Neural cell (in vitro differentiated cells): ENCODE measurements at regions not wholly inside any gene's neighbourhood (a gene's known extent, or its start where the extent isn't known, plus 50 kb on each side); places are given as distances from the start of the nearest gene placed in this dataset.

Source experiments
- H2AFZ ChIP-seq: fragments of 200-600, 300-800 bp; sonication (generic), shearing (Covaris generic); 2 replicates; pipeline ENCODE4 v1.6.0; 2014; ENCODE audit warnings: low read depth, mild to moderate bottlenecking, antibody characterized with exemption, low read length, moderate library complexity
- H3F3A ChIP-seq: fragments of 200-600 bp; shearing (Covaris generic); 2 replicates; pipeline ENCODE4 v1.6.1; 2016; ENCODE audit warnings: mild to moderate bottlenecking, moderate library complexity, mixed read lengths, antibody characterized with exemption, low read length; ENCODE audit not compliant: insufficient read depth, poor library complexity, severe bottlenecking
- H3K27ac ChIP-seq: fragments of 200-600, 300-800 bp; sonication (generic), shearing (Covaris generic); 2 replicates; pipeline ENCODE4 v1.5.1; 2014; ENCODE audit warnings: mild to moderate bottlenecking, low read length, moderate library complexity
- H3K27me3 ChIP-seq: fragments of 300-800, 200-600 bp; sonication (generic), shearing (Covaris generic); 2 replicates; pipeline ENCODE4 v1.6.0; 2014; ENCODE audit warnings: mild to moderate bottlenecking, low read depth, low read length, moderate library complexity; ENCODE audit not compliant: insufficient read depth
- H3K36me3 ChIP-seq: fragments of 300-800, 200-600 bp; sonication (generic), shearing (Covaris generic); 2 replicates; pipeline ENCODE4 v1.5.1; 2014; ENCODE audit warnings: mild to moderate bottlenecking, antibody characterized with exemption, low read length, moderate library complexity; ENCODE audit not compliant: insufficient read depth
- H3K4me2 ChIP-seq: fragments of 300-800, 200-600 bp; sonication (generic), shearing (Covaris generic); 2 replicates; pipeline ENCODE4 v1.6.0; 2014; ENCODE audit warnings: mild to moderate bottlenecking, low read length
- H3K4me3 ChIP-seq: fragments of 300-800, 200-600 bp; sonication (generic), shearing (Covaris generic); 2 replicates; pipeline ENCODE4 v1.5.1; 2014; ENCODE audit warnings: mild to moderate bottlenecking, low read length, moderate library complexity
- H3K79me2 ChIP-seq: fragments of 200-600 bp; shearing (Covaris generic); replicated peaks from 2 replicates; pipeline ENCODE4 v1.6.0; 2014; ENCODE audit warnings: mild to moderate bottlenecking, low read length, moderate library complexity; ENCODE audit not compliant: insufficient read depth
- H3K9ac ChIP-seq: fragments of 300-800, 200-600 bp; sonication (generic), shearing (Covaris generic); 2 replicates; pipeline ENCODE4 v1.6.1; 2016; ENCODE audit warnings: mild to moderate bottlenecking, low read length, mixed read lengths
- H3K9me2 ChIP-seq: fragments of 200-600 bp; shearing (Covaris generic); 2 replicates; pipeline ENCODE4 v1.6.1; 2016; ENCODE audit warnings: mild to moderate bottlenecking, low read length, mixed read lengths; ENCODE audit not compliant: insufficient read depth
- H3K9me3 ChIP-seq: fragments of 200-600, 300-800 bp; sonication (generic), shearing (Covaris generic); 2 replicates; pipeline ENCODE4 v1.6.1; 2016; ENCODE audit warnings: mild to moderate bottlenecking, mixed run types, low read length, moderate library complexity, mixed read lengths
- H4K20me1 ChIP-seq: fragments of 200-600 bp; shearing (Covaris generic); 2 replicates; pipeline ENCODE4 v1.6.1; 2016; ENCODE audit warnings: mild to moderate bottlenecking, mixed run types; ENCODE audit not compliant: insufficient read depth
- EP300 ChIP-seq: fragments of 450-650 bp; conservative IDR thresholded peaks from 2 replicates; pipeline ENCODE4 v1.6.1; 2014; ENCODE audit warnings: antibody characterized with exemption, mild to moderate bottlenecking, moderate library complexity; ENCODE audit not compliant: poor library complexity, severe bottlenecking
- EZH2 ChIP-seq: fragments of 200-600, 300-800 bp; shearing (Covaris generic), sonication (generic); IDR thresholded peaks from 2 replicates; pipeline ENCODE4 v1.6.1; 2014; ENCODE audit warnings: antibody characterized with exemption, low read length, borderline replicate concordance, mild to moderate bottlenecking; ENCODE audit not compliant: insufficient read depth, poor library complexity, severe bottlenecking
- MXI1 ChIP-seq: fragments of 450-650 bp; conservative IDR thresholded peaks from 2 replicates; pipeline ENCODE4 v1.6.1; 2014; ENCODE audit warnings: antibody characterized with exemption, mild to moderate bottlenecking; ENCODE audit not compliant: poor library complexity, severe bottlenecking
- POLR2AphosphoS5 ChIP-seq: IDR thresholded peaks from 2 replicates; pipeline ENCODE4 v1.6.1; 2012
- RAD21 ChIP-seq: fragments of 450-650 bp; conservative IDR thresholded peaks from 2 replicates; pipeline ENCODE4 v1.6.1; 2014; ENCODE audit warnings: antibody characterized with exemption, mild to moderate bottlenecking, moderate library complexity
- SMC3 ChIP-seq: fragments of 450-650 bp; conservative IDR thresholded peaks from 2 replicates; pipeline ENCODE4 v1.6.1; 2014; ENCODE audit warnings: antibody characterized with exemption, mild to moderate bottlenecking, moderate library complexity; ENCODE audit not compliant: poor library complexity
- TAF1 ChIP-seq: IDR thresholded peaks from 2 replicates; pipeline ENCODE4 v1.6.1; 2012; ENCODE audit warnings: low read depth
- TF ChIP-seq, protein P1 (sequence below): fragments of 450-650 bp; IDR thresholded peaks from 2 replicates; pipeline ENCODE4 v1.5.1; 2014; ENCODE audit warnings: antibody characterized with exemption, mild to moderate bottlenecking, moderate library complexity; ENCODE audit not compliant: poor library complexity, severe bottlenecking
- TF ChIP-seq, protein P2 (sequence below): IDR thresholded peaks from 2 replicates; pipeline ENCODE4 v1.6.1; 2012; ENCODE audit warnings: borderline replicate concordance

- Histone ChIP-seq H3K27ac (no peak overlapping the region), H3K9me2 (no peaks in the 10 kb centered on the region), H2AFZ (no peak overlapping the region), H3K9ac (no peak overlapping the region), H4K20me1 (no peaks in the 10 kb centered on the region), H3K9me3 (no peaks in the 10 kb centered on the region), H3K27me3 (no peaks in the 10 kb centered on the region), H3K36me3 (no peaks in the 10 kb centered on the region), H3F3A (no peaks in the 10 kb centered on the region), H3K4me2 (no peak overlapping the region), H3K4me3 (no peak overlapping the region), H3K79me2 (no peaks in the 10 kb centered on the region)
- TF ChIP-seq SMC3 (no peak), POLR2AphosphoS5 (no peak), TAF1 (no peak), RAD21 (no peak), MXI1 (no peak), EP300 (no peak), EZH2 (no peak)
- TF ChIP-seq, protein P1, sequence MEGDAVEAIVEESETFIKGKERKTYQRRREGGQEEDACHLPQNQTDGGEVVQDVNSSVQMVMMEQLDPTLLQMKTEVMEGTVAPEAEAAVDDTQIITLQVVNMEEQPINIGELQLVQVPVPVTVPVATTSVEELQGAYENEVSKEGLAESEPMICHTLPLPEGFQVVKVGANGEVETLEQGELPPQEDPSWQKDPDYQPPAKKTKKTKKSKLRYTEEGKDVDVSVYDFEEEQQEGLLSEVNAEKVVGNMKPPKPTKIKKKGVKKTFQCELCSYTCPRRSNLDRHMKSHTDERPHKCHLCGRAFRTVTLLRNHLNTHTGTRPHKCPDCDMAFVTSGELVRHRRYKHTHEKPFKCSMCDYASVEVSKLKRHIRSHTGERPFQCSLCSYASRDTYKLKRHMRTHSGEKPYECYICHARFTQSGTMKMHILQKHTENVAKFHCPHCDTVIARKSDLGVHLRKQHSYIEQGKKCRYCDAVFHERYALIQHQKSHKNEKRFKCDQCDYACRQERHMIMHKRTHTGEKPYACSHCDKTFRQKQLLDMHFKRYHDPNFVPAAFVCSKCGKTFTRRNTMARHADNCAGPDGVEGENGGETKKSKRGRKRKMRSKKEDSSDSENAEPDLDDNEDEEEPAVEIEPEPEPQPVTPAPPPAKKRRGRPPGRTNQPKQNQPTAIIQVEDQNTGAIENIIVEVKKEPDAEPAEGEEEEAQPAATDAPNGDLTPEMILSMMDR, result no peak
- TF ChIP-seq, protein P2, sequence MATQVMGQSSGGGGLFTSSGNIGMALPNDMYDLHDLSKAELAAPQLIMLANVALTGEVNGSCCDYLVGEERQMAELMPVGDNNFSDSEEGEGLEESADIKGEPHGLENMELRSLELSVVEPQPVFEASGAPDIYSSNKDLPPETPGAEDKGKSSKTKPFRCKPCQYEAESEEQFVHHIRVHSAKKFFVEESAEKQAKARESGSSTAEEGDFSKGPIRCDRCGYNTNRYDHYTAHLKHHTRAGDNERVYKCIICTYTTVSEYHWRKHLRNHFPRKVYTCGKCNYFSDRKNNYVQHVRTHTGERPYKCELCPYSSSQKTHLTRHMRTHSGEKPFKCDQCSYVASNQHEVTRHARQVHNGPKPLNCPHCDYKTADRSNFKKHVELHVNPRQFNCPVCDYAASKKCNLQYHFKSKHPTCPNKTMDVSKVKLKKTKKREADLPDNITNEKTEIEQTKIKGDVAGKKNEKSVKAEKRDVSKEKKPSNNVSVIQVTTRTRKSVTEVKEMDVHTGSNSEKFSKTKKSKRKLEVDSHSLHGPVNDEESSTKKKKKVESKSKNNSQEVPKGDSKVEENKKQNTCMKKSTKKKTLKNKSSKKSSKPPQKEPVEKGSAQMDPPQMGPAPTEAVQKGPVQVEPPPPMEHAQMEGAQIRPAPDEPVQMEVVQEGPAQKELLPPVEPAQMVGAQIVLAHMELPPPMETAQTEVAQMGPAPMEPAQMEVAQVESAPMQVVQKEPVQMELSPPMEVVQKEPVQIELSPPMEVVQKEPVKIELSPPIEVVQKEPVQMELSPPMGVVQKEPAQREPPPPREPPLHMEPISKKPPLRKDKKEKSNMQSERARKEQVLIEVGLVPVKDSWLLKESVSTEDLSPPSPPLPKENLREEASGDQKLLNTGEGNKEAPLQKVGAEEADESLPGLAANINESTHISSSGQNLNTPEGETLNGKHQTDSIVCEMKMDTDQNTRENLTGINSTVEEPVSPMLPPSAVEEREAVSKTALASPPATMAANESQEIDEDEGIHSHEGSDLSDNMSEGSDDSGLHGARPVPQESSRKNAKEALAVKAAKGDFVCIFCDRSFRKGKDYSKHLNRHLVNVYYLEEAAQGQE, result no peak
Observed at GRCh38 chr13:69264362-69265334, 843.0 kb upstream of the ATXN8OS start.

DNA sequence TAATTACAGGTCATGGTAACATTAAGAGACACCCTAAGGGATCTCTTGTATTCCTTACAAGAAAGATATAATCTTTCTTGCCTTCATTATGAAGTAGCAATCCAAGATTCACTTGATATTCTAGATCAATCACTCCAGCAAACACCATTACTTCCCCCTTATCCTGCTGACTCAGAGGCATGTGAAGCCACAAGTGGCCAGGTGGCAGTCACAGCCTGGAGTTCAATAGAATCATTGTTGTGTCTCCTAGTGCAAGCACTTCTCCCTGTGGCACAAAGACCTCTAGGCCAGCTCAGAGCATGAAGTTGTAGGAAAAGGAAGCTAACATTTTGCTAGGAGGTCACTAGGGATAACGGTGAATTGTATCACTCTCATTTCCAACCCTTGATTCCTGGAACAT is 864.3 kb upstream of the ATXN8OS start:
- Histone ChIP-seq H2AFZ (no peak overlapping the region), H3K9me2 (no peaks in the 10 kb centered on the region)

More for the DNA sequence above, 864.3 kb upstream of the ATXN8OS start:
- Histone ChIP-seq H3K27ac (no peak overlapping the region), H4K20me1 (no peaks in the 10 kb centered on the region), H3K4me3 (no peak overlapping the region), H3F3A (no peaks in the 10 kb centered on the region), H3K27me3 (no peaks in the 10 kb centered on the region), H3K9ac (no peak overlapping the region), H3K9me3 (no peaks in the 10 kb centered on the region), H3K79me2 (no peaks in the 10 kb centered on the region), H3K4me2 (no peak overlapping the region), H3K36me3 (no peaks in the 10 kb centered on the region)
- TF ChIP-seq EP300, result no peak
- no peak for TF ChIP-seq POLR2AphosphoS5
- TF ChIP-seq SMC3, result no peak
- no peak for TF ChIP-seq TAF1
- TF ChIP-seq, protein P2, result no peak
- TF ChIP-seq, protein P1, result no peak
- TF ChIP-seq MXI1, result no peak
- TF ChIP-seq EZH2, result no peak
- no peak for TF ChIP-seq RAD21
